GM12865 (cell line): ENCODE measurements at regions not wholly inside any gene's neighbourhood (a gene's known extent, or its start where the extent isn't known, plus 50 kb on each side); places are given as distances from the start of the nearest gene placed in this dataset.

Experiments
- DNase-seq: peaks from one replicate; pipeline ENCODE4 v3.0.0; 2010; ENCODE audit warnings: low read depth
- H3K4me3 ChIP-seq: 2 replicates; pipeline ENCODE4 v1.5.1; 2011; ENCODE audit warnings: mild to moderate bottlenecking, low read depth, low read length, control low read depth
- TF ChIP-seq, protein P1 (sequence below): IDR thresholded peaks from 2 replicates; pipeline ENCODE4 v1.5.1; 2011; ENCODE audit warnings: low read length, control low read depth, low read depth, inconsistent platforms; ENCODE audit not compliant: insufficient read depth; ENCODE audit errors: missing control alignments

DNA sequence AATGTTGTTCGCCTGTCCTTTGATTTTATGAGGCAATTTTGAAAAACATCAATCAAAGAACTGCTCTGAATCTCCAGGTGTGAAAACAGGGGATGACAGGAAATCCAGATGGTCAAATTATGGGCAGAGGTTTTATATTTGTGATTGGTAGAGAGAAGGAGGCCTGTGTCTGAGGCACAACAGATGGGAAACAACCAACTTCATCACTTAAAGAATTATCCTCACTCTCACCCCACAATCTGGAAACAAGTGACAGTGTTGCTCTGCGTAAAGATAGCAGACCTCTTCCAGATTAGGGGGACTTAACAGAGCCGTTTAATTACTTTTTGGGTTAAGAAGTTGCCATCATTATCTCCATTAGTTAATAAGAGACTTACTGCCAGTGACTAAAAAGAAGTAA, 64.1 kb upstream of the EGLN3 start:
- TF ChIP-seq, protein P1, sequence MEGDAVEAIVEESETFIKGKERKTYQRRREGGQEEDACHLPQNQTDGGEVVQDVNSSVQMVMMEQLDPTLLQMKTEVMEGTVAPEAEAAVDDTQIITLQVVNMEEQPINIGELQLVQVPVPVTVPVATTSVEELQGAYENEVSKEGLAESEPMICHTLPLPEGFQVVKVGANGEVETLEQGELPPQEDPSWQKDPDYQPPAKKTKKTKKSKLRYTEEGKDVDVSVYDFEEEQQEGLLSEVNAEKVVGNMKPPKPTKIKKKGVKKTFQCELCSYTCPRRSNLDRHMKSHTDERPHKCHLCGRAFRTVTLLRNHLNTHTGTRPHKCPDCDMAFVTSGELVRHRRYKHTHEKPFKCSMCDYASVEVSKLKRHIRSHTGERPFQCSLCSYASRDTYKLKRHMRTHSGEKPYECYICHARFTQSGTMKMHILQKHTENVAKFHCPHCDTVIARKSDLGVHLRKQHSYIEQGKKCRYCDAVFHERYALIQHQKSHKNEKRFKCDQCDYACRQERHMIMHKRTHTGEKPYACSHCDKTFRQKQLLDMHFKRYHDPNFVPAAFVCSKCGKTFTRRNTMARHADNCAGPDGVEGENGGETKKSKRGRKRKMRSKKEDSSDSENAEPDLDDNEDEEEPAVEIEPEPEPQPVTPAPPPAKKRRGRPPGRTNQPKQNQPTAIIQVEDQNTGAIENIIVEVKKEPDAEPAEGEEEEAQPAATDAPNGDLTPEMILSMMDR: no peak
- H3K4me3 ChIP-seq: no peak overlapping the region
- no peak for DNase-seq

DNA sequence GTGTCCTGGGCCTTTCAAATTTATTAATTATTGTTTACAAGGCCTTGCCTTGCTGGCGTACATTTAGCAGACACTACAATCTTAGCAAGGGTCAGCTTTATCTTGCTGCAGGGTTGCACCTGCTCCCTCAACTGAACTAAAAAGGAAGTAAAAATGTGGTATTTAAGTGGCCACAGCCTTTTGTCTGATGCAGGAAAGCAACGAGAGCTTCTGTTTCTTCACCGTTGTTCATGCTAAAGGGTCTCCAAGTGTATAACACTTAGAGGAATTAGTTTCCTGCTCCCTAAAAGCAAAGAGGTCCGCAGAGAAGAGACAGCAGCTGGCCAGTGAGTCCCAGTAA, 62.8 kb upstream of the EGLN3 start:
- TF ChIP-seq, protein P1: no peak
- H3K4me3 ChIP-seq: no peak overlapping the region
- peak; percentile 27 for DNase-seq

DNA sequence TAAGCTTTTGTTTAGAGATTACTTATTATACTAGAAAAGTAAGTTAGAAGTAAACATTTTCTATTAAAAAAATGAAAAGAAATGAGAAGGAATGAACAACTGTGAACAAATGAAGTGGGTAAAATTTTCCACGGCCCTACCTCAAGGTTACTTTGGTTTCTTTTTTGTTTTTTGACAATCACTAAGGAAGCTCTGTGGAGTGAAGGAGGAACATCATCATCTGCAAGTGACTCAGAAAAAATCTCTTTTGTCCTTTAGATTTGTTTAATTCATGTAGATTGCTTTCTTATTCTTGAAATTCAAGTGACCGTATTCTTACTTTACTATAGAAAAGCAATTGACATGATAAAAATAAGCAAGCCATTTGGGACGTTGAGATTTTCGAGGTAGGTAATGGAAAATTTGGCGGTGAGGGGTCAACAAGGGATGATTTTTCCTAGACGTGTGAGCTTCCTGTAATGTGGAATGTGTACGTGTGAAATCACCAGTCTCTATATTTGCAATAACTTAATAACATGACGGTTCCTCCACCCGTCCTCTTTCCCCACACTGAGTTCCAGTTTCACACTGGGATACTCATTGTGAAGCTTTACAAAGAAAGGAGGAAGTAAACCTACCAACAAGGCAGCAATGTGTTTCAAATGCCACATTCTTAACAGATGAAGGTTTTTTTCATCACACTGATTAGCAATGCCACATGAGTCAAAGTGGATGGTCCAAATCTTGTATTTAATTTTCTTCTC, 62.3 kb upstream of the EGLN3 start:
- no peak overlapping the region for H3K4me3 ChIP-seq
- DNase-seq: peak; percentile 39
- TF ChIP-seq, protein P1: no peak

DNA sequence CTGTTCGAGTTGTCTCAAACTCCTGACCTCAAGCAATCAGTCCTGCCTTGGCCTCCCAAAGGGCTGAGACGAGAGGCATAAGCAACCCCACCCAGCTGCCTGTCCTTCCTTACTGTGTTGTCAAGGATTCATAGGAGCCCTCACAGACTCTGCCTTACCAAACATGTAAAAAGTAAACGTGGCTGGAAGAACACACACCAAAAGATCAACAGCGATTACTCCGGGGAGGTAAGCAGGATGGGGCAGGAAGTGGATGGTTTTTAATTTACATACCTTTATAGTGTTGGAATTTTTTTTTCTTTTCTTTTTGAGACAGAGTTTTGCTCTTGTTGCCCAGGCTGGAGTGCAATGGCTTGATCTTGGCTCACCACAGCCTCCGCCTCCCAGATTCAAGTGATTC, 61.5 kb upstream of the EGLN3 start:
- TF ChIP-seq, protein P1: no peak
- H3K4me3 ChIP-seq: no peak overlapping the region
- no peak for DNase-seq

DNA sequence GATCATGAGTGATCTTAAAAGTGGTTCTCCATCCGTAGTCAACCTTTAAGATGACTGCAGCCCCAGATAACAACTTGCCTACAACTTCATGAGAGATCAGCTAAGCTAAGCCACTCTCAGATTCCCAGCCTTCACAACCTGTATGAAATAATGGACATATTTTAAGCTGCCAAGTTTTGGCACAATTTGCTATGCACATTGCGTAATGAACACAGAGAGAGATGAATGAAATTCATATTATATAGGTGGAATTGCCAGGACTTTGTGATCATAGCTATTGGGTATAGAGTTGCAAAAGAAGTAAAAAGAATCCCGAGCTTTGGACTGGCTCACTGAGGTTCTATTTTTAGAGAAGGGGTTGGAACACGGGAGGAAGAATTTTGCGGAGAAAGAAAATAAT, 59.1 kb upstream of the EGLN3 start:
- TF ChIP-seq, protein P1: no peak
- no peak overlapping the region for H3K4me3 ChIP-seq
- DNase-seq: no peak

DNA sequence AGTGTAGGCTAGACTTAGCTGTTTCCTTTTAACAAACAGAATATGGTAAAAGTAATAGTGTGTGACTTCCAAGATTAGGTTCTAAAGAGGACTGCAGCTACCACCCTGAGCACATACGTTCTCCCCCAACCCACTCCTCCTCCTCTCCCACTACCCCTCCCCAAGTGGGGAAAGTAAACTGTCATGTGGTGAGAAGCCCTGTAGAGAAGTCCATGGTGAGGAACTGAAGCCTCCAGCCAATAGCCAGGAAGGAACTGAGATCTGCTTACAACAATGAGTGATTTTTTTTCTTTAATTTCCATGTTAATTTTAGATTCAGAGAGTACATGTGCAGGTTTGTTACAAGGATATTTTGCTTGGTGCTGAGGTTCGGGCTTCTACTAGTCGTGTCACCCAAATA, 57.0 kb upstream of the EGLN3 start:
- DNase-seq: no peak
- H3K4me3 ChIP-seq: no peak overlapping the region
- TF ChIP-seq, protein P1: no peak

DNA sequence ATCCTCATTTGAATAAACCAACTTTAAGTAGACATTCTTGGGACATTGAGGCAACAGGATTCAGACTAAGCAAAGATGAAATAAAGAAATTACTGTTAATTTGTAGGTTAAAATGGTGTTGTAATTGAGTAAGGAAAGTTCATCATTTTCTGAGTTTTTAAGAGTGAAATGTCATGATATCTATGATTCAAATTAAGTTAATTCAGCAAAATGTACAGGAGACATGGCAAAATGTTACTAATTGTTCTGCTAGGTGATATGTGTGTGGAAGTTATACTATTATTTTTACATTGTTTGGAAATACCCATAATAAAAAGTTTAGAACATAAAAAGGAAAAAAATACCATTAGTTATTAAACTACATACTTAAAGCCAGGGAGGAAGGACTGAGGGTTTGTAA, 55.0 kb upstream of the EGLN3 start:
- no peak overlapping the region for H3K4me3 ChIP-seq
- TF ChIP-seq, protein P1: no peak
- DNase-seq: no peak
